Vagina (tissue), 2 donors: ENCODE measurements at regions not wholly inside any gene's neighbourhood (a gene's known extent, or its start where the extent isn't known, plus 50 kb on each side); places are given as distances from the start of the nearest gene placed in this dataset.

Experiments used
- POLR2A ChIP-seq, 2 donors: fragments of 450-650 bp; IDR thresholded peaks; one replicate each; pipeline ENCODE4 v1.6.1; 2017; ENCODE audit warnings: antibody characterized with exemption in 2 of 2, mild to moderate bottlenecking in 2 of 2, moderate library complexity in 2 of 2
- POLR2AphosphoS5 ChIP-seq, 2 donors: sonication (generic); formaldehyde crosslinking; IDR thresholded peaks; one replicate each; pipeline ENCODE4 v1.9.0; 2017; ENCODE audit warnings: antibody characterized with exemption in 2 of 2, mild to moderate bottlenecking in 2 of 2, low read depth in 1 of 2; ENCODE audit not compliant: insufficient read depth in 1 of 2
- TF ChIP-seq, protein P1 (sequence below), 3 experiments: fragments of 450-650 bp in 2 of 3; fragments of 200-600 bp in 1 of 3; sonication (generic) in 1 of 3; IDR thresholded peaks; one replicate each; pipeline ENCODE4 v1.5.1; 2017 to 2019; ENCODE audit warnings: antibody characterized with exemption in 3 of 3, mild to moderate bottlenecking in 2 of 3, moderate library complexity in 2 of 3

DNA sequence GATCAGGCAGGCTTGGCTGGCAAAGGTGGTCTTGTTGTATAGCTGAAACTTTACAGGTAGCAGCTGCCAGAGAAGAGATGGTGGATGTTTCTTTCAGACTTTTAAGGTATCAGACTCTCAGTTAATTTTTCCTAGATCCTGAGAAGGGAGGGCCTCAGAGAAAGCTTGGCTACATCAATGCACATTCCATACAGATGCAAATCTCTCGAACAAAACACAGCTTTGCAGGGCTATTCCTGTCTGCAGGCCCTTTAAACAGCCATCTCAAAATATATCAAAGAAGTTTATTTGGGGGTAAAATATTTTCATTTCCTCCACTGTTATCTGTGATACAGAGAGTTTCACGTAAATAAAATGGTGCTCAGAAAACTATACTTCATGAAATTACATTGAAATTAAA lies 1584.4 kb downstream of the EFNA5 start:
- TF ChIP-seq POLR2A (IDR thresholded peaks at IDR 0.05): no peak
- TF ChIP-seq, protein P1, sequence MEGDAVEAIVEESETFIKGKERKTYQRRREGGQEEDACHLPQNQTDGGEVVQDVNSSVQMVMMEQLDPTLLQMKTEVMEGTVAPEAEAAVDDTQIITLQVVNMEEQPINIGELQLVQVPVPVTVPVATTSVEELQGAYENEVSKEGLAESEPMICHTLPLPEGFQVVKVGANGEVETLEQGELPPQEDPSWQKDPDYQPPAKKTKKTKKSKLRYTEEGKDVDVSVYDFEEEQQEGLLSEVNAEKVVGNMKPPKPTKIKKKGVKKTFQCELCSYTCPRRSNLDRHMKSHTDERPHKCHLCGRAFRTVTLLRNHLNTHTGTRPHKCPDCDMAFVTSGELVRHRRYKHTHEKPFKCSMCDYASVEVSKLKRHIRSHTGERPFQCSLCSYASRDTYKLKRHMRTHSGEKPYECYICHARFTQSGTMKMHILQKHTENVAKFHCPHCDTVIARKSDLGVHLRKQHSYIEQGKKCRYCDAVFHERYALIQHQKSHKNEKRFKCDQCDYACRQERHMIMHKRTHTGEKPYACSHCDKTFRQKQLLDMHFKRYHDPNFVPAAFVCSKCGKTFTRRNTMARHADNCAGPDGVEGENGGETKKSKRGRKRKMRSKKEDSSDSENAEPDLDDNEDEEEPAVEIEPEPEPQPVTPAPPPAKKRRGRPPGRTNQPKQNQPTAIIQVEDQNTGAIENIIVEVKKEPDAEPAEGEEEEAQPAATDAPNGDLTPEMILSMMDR (IDR thresholded peaks at IDR 0.05): no peak
- no peak for TF ChIP-seq POLR2AphosphoS5 (IDR thresholded peaks at IDR 0.05; ENCODE audit: insufficient read depth in 1 of 2, low read depth in 1 of 2)
